OCI-LY1 (cell line): ENCODE measurements at regions not wholly inside any gene's neighbourhood (a gene's known extent, or its start where the extent isn't known, plus 50 kb on each side); places are given as distances from the start of the nearest gene placed in this dataset.

Source experiments
- EZH2 ChIP-seq: fragments of 200-600 bp; sonication (generic), shearing (Covaris generic); IDR thresholded peaks from 2 replicates; pipeline ENCODE4 v1.8.0; 2017; ENCODE audit warnings: borderline replicate concordance, mixed run types, mild to moderate bottlenecking, antibody characterized with exemption, low read length, moderate library complexity, mixed read lengths
- TF ChIP-seq, protein P1 (sequence below): fragments of 200-600 bp; sonication (generic), shearing (Covaris generic); IDR thresholded peaks from 2 replicates; pipeline ENCODE4 v1.5.1; 2017; ENCODE audit warnings: mild to moderate bottlenecking, antibody characterized with exemption, low read length, moderate library complexity, mixed read lengths

DNA sequence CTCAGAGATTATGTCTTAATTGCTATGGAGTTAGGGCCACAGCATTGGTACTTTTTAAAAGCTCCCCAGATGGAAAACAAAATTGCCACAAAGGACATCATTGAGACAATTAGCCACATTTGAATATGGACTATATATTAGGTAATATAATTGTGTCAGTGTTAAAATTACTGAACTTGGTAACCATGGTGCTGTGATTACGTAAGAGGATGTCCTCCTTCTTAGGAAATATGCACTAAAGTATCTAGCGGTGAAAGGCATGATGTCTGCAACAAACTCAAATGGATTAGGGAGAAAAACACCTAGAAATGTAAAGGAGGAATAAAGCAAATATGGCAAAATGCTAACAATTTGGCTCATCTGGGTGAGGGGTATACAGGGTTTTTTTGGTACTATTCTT is 89.9 kb upstream of the PAK3 start:
- TF ChIP-seq, protein P1, sequence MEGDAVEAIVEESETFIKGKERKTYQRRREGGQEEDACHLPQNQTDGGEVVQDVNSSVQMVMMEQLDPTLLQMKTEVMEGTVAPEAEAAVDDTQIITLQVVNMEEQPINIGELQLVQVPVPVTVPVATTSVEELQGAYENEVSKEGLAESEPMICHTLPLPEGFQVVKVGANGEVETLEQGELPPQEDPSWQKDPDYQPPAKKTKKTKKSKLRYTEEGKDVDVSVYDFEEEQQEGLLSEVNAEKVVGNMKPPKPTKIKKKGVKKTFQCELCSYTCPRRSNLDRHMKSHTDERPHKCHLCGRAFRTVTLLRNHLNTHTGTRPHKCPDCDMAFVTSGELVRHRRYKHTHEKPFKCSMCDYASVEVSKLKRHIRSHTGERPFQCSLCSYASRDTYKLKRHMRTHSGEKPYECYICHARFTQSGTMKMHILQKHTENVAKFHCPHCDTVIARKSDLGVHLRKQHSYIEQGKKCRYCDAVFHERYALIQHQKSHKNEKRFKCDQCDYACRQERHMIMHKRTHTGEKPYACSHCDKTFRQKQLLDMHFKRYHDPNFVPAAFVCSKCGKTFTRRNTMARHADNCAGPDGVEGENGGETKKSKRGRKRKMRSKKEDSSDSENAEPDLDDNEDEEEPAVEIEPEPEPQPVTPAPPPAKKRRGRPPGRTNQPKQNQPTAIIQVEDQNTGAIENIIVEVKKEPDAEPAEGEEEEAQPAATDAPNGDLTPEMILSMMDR = no peak
- no peak for TF ChIP-seq EZH2
